Lower lobe of right lung (tissue), 2 donors: ENCODE measurements at regions not wholly inside any gene's neighbourhood (a gene's known extent, or its start where the extent isn't known, plus 50 kb on each side); places are given as distances from the start of the nearest gene placed in this dataset.

ENCODE experiments used
- ATAC-seq, 2 donors: fragments of 200-7000 bp; cut with Tn5 transposase; one replicate each; pipeline ENCODE4 v1.9.1; 2020 to 2022; ENCODE audit warnings: mild to moderate bottlenecking in 2 of 2, moderate library complexity in 2 of 2
- DNase-seq: peaks from one replicate; pipeline ENCODE4 v3.0.0-alpha.2; 2020
- H3K27ac ChIP-seq: fragments of 200-600 bp; one replicate; pipeline ENCODE4 v1.8.0; 2022
- H3K27me3 ChIP-seq: fragments of 200-600 bp; one replicate; pipeline ENCODE4 v1.8.0; 2022; ENCODE audit warnings: low read depth
- H3K36me3 ChIP-seq: fragments of 200-600 bp; one replicate; pipeline ENCODE4 v1.8.0; 2022; ENCODE audit warnings: mild to moderate bottlenecking
- H3K4me1 ChIP-seq: fragments of 200-600 bp; one replicate; pipeline ENCODE4 v1.8.0; 2022
- H3K4me3 ChIP-seq: fragments of 200-600 bp; one replicate; pipeline ENCODE4 v1.8.0; 2022; ENCODE audit warnings: mild to moderate bottlenecking
- H3K9me3 ChIP-seq: fragments of 200-600 bp; one replicate; pipeline ENCODE4 v1.8.0; 2022
- intact Hi-C: fragments of 100-400 bp; cut with DNase I; formaldehyde crosslinking; loops from one replicate; pipeline ENCODE4 v1.11.0; 2022
- TF ChIP-seq, protein P1 (sequence below): fragments of 200-600 bp; IDR thresholded peaks from one replicate; pipeline ENCODE4 v1.8.0; 2022; ENCODE audit warnings: antibody characterized with exemption, mild to moderate bottlenecking
- donor health status: DM: no; HTN: yes; CAD: no; lungs with severe emphysema.

DNA sequence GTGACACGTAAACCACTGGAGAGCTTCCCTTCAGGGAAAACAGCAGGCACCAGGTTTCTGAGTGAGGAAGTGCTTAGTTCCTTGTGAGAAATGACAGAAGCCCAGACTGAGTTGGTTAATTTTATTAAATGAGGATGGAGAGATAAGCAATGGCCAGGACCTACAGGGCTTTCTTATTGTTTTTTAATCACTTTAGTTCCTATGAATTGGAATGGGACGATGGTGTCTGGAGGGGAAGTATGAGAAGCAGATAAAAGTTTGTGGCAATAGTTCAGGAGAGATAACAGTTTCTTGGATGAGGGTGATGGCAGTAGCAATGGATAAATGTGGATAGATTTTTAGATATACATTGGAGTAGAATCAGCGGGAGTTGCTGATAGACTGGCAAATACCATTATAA is 86.5 kb upstream of the PTPRR start:
- intact Hi-C loops: no loop called here
- no peak overlapping the region for H3K4me3 ChIP-seq
- no peaks in the 10 kb centered on the region for H3K36me3 ChIP-seq

GRCh38 chr12:71005166-71005565 is 84.6 kb upstream of the PTPRR start:
- no peaks in the 10 kb centered on the region for H3K36me3 ChIP-seq
- H3K27ac ChIP-seq: no peak overlapping the region
- no peak for ATAC-seq
- DNase-seq: no peak
- H3K27me3 ChIP-seq: no peaks in the 10 kb centered on the region
- no peak overlapping the region for H3K4me3 ChIP-seq
- no peaks in the 10 kb centered on the region for H3K4me1 ChIP-seq
- no peaks in the 10 kb centered on the region for H3K9me3 ChIP-seq
- intact Hi-C loops: no loop called here
- TF ChIP-seq, protein P1, sequence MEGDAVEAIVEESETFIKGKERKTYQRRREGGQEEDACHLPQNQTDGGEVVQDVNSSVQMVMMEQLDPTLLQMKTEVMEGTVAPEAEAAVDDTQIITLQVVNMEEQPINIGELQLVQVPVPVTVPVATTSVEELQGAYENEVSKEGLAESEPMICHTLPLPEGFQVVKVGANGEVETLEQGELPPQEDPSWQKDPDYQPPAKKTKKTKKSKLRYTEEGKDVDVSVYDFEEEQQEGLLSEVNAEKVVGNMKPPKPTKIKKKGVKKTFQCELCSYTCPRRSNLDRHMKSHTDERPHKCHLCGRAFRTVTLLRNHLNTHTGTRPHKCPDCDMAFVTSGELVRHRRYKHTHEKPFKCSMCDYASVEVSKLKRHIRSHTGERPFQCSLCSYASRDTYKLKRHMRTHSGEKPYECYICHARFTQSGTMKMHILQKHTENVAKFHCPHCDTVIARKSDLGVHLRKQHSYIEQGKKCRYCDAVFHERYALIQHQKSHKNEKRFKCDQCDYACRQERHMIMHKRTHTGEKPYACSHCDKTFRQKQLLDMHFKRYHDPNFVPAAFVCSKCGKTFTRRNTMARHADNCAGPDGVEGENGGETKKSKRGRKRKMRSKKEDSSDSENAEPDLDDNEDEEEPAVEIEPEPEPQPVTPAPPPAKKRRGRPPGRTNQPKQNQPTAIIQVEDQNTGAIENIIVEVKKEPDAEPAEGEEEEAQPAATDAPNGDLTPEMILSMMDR: no peak

More for the DNA sequence above, 86.5 kb upstream of the PTPRR start:
- no peak for ATAC-seq
- Histone ChIP-seq H3K27me3 (no peaks in the 10 kb centered on the region), H3K9me3 (no peaks in the 10 kb centered on the region), H3K4me1 (no peaks in the 10 kb centered on the region), H3K27ac (no peak overlapping the region)
- TF ChIP-seq, protein P1: no peak
- no peak for DNase-seq

- H3K9me3 ChIP-seq: no peaks in the 10 kb centered on the region
- TF ChIP-seq, protein P1: no peak
Observed at GRCh38 chr12:71004578-71004977, 84.0 kb upstream of the PTPRR start.

DNA sequence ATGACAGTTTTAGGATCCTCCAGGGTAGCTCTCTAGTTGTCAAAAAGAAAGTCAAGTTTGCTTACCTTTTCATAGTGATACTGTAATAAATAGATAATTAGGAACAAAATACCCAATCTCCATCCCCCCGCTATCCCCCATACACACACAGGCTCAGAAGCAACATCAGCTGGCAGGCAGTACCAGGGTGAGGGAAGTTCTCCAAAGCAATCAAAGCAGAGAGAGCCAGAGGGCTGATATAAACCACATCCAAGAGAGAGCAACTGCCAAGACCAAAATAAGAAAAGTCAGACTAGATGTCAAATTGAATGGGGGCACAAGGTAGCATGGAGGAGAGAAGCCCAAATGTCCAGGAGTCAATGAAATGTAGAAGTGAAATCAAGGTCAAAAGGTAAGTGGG is 80.2 kb upstream of the PTPRR start:
- TF ChIP-seq, protein P1: no peak
- ATAC-seq (no peak), DNase-seq (no peak)
- no peaks in the 10 kb centered on the region for H3K27me3 ChIP-seq
- no peaks in the 10 kb centered on the region for H3K9me3 ChIP-seq
- H3K36me3 ChIP-seq: no peaks in the 10 kb centered on the region
- intact Hi-C loops: no loop called here
- no peaks in the 10 kb centered on the region for H3K4me1 ChIP-seq
- no peak overlapping the region for H3K4me3 ChIP-seq
- H3K27ac ChIP-seq: no peak overlapping the region

More at GRCh38 chr12:71004578-71004977, 84.0 kb upstream of the PTPRR start:
- no peak for ATAC-seq
- H3K36me3 ChIP-seq: no peaks in the 10 kb centered on the region
- intact Hi-C loops: no loop called here
- DNase-seq: no peak
- no peak overlapping the region for H3K27ac ChIP-seq
- no peaks in the 10 kb centered on the region for H3K27me3 ChIP-seq
- H3K4me1 ChIP-seq: no peaks in the 10 kb centered on the region
- no peak overlapping the region for H3K4me3 ChIP-seq

- TF ChIP-seq, protein P1: no peak
- no peaks in the 10 kb centered on the region for H3K9me3 ChIP-seq
- no peak overlapping the region for H3K4me3 ChIP-seq
- ATAC-seq (no peak), DNase-seq (no peak)
- H3K27ac ChIP-seq: no peak overlapping the region
- H3K4me1 ChIP-seq: no peaks in the 10 kb centered on the region
- intact Hi-C loops: no loop called here
- H3K27me3 ChIP-seq: no peaks in the 10 kb centered on the region
- H3K36me3 ChIP-seq: no peaks in the 10 kb centered on the region
Observed at GRCh38 chr12:71000255-71000654, 79.7 kb upstream of the PTPRR start.
